ENCODE measurements at regions not wholly inside any gene's neighbourhood (a gene's known extent, or its start where the extent isn't known, plus 50 kb on each side); places are given as distances from the start of the nearest gene placed in this dataset.

- TF ChIP-seq POLR2AphosphoS5 (IDR thresholded peaks at IDR 0.05; ENCODE audit: low read depth, low read length), result no peak
- no peak for TF ChIP-seq REST (IDR thresholded peaks at IDR 0.05; ENCODE audit: insufficient read depth in 1 of 2, low read depth in 2 of 2, low read length in 2 of 2)
- TF ChIP-seq TAF1 (IDR thresholded peaks at IDR 0.05; ENCODE audit: borderline replicate concordance, insufficient read depth, low read length), result no peak
- no peak for TF ChIP-seq FOXP2 (optimal IDR thresholded peaks at IDR 0.05; ENCODE audit: borderline replicate concordance, extremely low read depth, extremely low read length, insufficient read depth)
Measured at GRCh38 chr16:11494029-11494428, 92.7 kb downstream of the LITAF start.

Measured in PFSK-1 (cell line).